Urinary bladder (tissue), 3 donors: ENCODE measurements at regions not wholly inside any gene's neighbourhood (a gene's known extent, or its start where the extent isn't known, plus 50 kb on each side); places are given as distances from the start of the nearest gene placed in this dataset.

Source experiments
- DNase-seq: peaks from one replicate; pipeline ENCODE4 v3.0.0-alpha.2; 2015; ENCODE audit errors: extremely low spot score
- H3K27ac ChIP-seq: one replicate; pipeline ENCODE4 v1.5.1; 2013; ENCODE audit warnings: low read depth, mild to moderate bottlenecking, moderate library complexity
- H3K36me3 ChIP-seq: one replicate; pipeline ENCODE4 v1.6.1; 2013; ENCODE audit warnings: mild to moderate bottlenecking, moderate library complexity; ENCODE audit not compliant: insufficient read depth
- H3K4me1 ChIP-seq: one replicate; pipeline ENCODE4 v1.6.1; 2013; ENCODE audit warnings: mild to moderate bottlenecking, moderate library complexity; ENCODE audit not compliant: insufficient read depth
- H3K4me3 ChIP-seq: one replicate; pipeline ENCODE4 v1.5.1; 2013; ENCODE audit warnings: low read depth, low read length
- WGBS: extraction: QIAGEN DNeasy Blood & Tissue Kit; methylation state at CpG from one replicate; pipeline ENCODE4 v1.1.7; 2013; 5-methylcytosine and 5-hydroxymethylcytosine counted together
- donor health status: healthy with polysubstance abuse.
- donor health status: healthy.

DNA sequence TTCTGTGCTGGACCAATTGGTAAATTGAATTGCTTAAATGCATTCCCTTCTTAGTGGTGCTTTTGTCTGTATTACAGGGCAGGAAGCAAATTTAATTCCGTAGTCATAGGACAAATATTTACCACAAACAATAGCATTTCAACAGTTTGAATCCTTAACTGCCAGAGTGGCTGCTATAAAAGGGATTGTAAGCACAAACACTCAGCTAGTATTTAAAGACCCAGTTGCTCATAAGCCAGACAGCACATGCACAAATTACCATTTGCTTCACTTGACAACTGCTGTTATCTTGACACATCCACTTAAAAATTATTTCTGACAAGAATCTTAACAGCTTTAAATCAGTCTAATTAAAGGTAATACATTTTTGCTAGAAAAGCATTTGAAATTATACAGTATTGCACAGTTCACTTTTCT lies 490.2 kb upstream of the ADAMTS9 start:
- H3K27ac ChIP-seq: no peak overlapping the region
- DNase-seq: no peak
- no peak overlapping the region for H3K4me3 ChIP-seq
- H3K36me3 ChIP-seq: no peaks in the 10 kb centered on the region
- 23% methylated on average over 1 of the region's 1 CpG for WGBS
- H3K4me1 ChIP-seq: no peaks in the 10 kb centered on the region

DNA sequence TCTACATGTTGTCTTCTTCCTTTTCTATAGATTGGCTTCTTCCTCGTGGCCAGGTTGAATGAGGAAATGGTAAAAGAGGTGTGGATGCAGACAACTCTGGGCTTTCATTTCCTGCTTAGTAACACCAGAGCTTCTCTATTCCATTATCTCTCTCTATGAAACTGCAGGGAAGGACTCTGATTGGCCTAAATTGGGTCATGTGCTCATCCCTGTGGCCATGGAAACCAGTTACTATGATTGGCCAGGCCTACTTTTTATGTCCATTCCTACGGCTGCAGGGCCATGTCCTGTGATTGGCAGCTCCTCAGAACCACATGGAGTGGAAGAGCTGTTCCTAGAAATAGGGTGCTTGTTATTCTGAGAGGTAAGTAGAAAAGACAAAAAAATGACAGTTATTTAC lies 486.9 kb upstream of the ADAMTS9 start:
- Histone ChIP-seq H3K4me3 (no peak overlapping the region), H3K36me3 (no peaks in the 10 kb centered on the region), H3K27ac (no peak overlapping the region), H3K4me1 (no peaks in the 10 kb centered on the region)
- no peak for DNase-seq
- 74% methylated on average over 2 of the region's 2 CpGs for WGBS

DNA sequence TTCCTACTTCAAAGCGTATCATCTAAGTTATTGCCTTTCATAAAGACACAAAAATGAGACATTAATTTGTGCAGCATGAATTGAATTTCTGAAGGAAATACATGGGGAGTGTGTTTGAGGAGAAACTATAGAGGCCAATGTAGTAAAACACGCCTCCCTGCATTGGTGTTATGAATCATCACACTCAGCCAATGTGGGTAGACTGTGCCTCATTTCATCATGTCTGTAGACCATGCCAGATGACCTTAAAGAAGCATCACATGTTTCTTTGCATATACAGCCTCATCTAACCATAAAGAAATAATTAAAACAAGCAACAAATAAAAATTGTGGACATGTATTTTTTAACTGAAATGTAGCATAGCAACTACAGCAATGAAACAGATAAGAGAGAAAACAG lies 486.0 kb upstream of the ADAMTS9 start:
- Histone ChIP-seq H3K27ac (no peak overlapping the region), H3K36me3 (no peaks in the 10 kb centered on the region), H3K4me3 (no peak overlapping the region), H3K4me1 (no peaks in the 10 kb centered on the region)
- WGBS: 67% methylated on average over 2 of the region's 2 CpGs
- DNase-seq: no peak

DNA sequence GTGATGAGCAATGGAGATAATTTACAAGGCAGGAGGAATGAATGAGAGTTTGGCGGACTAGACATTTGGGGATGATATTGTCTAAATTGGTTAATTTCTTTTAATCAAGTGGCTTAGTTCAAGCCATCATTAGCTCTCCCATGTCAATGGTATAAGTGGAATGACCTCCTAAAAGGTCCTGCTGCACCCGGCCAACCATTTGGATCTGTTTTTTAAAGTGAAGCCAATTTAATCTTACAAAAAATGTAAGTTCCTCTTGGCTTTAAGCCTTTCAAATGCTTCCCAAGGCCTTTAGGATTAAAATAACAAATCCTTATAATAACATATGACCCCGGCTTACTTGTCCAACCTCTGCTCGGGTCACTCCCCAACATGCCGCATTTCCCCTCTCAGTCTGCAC lies 484.4 kb upstream of the ADAMTS9 start:
- Histone ChIP-seq H3K4me1 (no peaks in the 10 kb centered on the region), H3K36me3 (no peaks in the 10 kb centered on the region), H3K4me3 (no peak overlapping the region), H3K27ac (no peak overlapping the region)
- no peak for DNase-seq
- WGBS: 62% methylated on average over 5 of the region's 5 CpGs

DNA sequence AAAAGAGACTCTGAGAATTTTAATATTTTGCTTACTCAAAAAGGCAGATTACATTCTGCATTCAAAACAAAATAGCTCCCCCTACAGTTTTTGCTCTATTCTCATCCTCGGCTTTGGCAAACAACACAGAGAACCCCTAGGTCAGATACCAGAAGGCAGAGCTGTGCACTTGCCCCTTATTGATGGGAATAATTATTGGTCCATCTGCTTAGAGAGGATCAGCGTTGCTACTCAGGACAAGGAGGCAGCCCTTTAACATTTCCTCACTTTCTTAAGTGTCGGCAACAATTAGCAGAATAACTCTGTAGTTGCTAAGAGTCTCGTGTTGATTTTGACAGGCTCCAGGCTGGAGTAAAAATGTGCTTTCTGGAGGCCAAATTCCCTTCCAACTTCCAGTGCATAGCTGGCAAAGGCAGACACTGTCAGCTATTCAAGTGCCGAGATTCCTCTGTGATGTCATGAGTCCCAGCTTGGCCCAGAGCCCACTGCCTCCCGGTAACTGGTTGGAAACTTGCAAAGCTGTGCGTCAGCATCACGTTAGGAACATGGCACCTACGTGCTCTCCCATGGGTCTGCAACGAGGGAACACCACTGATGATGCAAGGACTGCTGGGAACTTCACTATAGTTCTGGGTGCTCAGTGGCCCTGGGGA lies 482.7 kb upstream of the ADAMTS9 start:
- Histone ChIP-seq H3K4me1 (no peaks in the 10 kb centered on the region), H3K36me3 (no peaks in the 10 kb centered on the region), H3K4me3 (no peak overlapping the region), H3K27ac (no peak overlapping the region)
- peak; percentile 66 for DNase-seq
- 18% methylated on average over 10 of the region's 10 CpGs for WGBS

DNA sequence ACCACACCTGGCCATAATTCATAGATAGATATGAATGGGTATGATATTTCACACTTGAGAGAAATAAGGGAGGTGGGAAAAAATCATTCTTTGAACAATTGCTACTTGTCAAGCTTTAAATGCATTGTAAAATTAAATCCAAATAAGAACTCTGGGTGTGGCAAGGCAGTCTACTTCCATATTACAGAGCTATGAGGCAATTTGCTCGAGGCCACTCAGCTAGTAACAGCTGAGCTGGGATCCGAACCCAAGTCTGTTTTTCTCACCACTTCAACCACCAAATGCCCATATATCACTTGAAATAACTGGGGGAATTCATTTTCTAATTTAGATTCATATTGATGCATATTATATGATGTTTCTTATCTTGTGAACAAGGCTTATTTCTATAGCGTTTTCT lies 482.2 kb upstream of the ADAMTS9 start:
- Histone ChIP-seq H3K4me3 (no peak overlapping the region), H3K27ac (no peak overlapping the region), H3K4me1 (no peaks in the 10 kb centered on the region), H3K36me3 (no peaks in the 10 kb centered on the region)
- no peak for DNase-seq
- WGBS: 38% methylated on average over 3 of the region's 3 CpGs

DNA sequence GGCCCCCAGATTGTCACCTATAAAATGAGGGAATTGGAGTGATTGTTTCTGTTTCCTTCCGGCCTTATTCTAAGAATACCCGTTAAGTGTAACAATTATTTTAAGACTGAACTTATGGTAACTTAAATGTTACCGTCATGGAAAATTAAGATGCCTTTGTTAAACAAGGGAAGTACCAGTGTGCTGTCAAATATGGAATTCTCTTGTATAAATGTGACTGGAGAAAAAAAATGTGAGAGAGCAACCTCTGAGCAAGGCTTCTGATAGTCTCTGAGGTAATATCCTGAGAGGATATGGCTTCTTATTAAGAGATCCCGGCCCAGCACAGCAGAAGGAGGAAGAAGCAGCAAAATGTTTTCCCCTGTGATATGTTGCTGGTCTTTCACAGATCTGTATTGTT lies 480.7 kb upstream of the ADAMTS9 start:
- H3K4me1 ChIP-seq: no peaks in the 10 kb centered on the region
- no peak overlapping the region for H3K4me3 ChIP-seq
- no peaks in the 10 kb centered on the region for H3K36me3 ChIP-seq
- WGBS: 63% methylated on average over 4 of the region's 4 CpGs
- no peak for DNase-seq
- H3K27ac ChIP-seq: no peak overlapping the region

DNA sequence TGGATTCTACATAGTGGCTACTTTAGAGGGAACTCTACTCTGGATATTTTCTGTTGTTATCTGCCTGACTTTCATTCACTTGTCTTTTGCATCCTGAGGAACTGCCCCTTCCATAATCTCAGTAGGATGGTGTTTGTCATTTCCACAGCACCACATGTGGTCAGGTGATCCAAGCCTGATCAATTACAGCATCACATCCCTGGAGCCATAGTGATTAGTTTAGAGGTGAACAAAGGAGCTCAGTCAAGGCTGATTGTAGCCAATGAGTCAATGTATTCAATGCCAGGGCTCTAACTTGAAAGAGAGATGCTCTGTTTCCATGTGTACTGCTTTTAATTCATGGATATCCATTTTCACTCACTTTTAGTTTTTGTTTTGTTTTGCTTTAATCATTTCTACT lies 478.7 kb upstream of the ADAMTS9 start:
- Histone ChIP-seq H3K27ac (no peak overlapping the region), H3K36me3 (no peaks in the 10 kb centered on the region), H3K4me3 (no peak overlapping the region), H3K4me1 (no peaks in the 10 kb centered on the region)
- no peak for DNase-seq

DNA sequence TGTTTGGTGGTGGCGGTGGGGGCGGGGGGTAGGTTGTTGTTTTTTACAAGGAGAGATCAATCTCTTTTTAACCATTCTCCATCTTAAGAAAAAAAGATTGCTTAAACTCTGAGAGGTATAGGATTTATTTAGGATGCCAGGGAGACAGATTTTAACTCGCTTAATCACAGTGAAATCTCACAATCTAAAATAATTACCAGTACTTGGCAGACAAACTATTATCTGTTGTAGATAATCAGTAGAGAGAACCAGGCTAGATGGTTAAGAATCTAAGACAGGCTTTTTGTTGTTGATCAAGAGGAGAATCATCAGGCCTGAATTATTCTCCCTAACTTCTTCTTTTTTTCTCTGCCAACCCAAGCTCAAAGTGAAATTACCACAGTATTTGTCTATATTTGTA lies 470.2 kb upstream of the ADAMTS9 start:
- 90% methylated on average over 3 of the region's 3 CpGs for WGBS
- Histone ChIP-seq H3K27ac (no peak overlapping the region), H3K36me3 (no peaks in the 10 kb centered on the region), H3K4me3 (no peak overlapping the region), H3K4me1 (no peaks in the 10 kb centered on the region)
- no peak for DNase-seq

DNA sequence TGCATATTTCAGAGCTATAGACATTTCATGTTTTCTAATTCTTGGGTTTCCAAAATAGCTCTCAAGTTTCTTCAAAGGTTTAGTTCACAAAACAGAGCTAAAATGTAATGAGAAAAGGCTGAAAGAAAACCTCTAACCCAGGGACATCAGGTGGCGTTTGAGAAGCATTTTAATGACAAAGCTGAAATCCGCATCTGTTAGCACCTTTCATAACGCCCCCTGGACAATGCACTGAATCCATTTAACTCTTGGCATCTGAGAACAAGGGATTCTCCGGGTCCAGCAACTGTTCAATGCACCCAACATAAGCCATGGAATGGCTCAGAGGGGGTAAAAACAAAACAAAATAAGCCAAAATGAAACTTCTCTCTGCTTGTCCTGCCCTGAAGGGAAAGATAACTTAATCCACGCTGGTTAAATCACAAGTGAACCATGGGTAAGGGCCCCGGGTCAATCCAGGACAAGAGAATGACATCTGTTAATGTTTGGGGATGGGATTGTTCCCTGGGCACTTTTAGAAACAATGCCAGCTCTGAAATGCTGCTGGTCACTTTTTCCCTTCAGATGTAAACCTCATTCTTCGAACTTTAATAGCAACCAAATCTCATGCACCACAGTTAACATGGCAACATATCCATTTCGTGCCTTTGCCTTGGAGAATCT lies 466.2 kb upstream of the ADAMTS9 start:
- WGBS: 64% methylated on average over 8 of the region's 8 CpGs
- H3K4me3 ChIP-seq: no peak overlapping the region
- no peak overlapping the region for H3K27ac ChIP-seq
- H3K36me3 ChIP-seq: no peaks in the 10 kb centered on the region
- no peaks in the 10 kb centered on the region for H3K4me1 ChIP-seq
- no peak for DNase-seq

DNA sequence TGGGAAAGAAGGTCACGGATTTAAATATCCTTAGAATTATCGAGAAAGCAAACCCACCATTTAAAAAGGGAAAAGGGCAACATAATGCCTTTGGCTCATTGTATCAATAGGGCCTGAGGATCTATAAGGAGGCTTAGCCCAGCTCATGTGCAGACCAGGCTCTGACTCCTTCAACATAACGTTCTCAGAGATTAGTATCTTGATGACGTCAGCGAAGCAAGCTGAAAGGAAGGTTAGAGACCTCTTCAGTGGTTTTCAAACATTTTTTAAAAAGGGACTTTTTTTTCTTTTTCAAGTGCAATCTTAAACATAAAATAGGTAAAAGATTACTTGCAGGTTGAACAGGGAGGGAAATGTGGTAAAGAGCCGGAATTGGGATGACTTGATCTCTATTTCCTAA lies 463.9 kb upstream of the ADAMTS9 start:
- H3K4me3 ChIP-seq: no peak overlapping the region
- 87% methylated on average over 6 of the region's 6 CpGs for whole genome bisulfite sequencing
- no peaks in the 10 kb centered on the region for H3K36me3 ChIP-seq
- no peaks in the 10 kb centered on the region for H3K4me1 ChIP-seq
- H3K27ac ChIP-seq: no peak overlapping the region
- no peak for DNase-seq

DNA sequence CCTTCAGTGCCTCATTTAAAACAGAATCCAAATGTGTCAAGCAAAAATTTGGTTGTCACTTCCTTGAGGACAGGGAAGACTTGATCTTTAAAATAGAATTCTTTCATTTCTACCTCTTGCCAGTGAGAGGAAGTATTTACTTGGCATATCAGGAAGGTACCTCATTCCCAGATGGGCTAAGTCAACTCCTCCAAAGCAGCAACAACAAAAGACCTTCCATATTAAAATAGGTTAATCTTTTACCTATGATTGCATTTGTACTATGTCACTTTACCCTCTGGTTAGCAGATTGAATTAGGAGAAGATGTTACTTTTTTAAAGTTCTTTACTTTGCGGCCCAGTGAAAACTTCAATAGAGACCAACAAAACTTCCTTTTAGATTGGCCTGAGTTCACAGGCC lies 462.1 kb upstream of the ADAMTS9 start:
- H3K4me3 ChIP-seq: no peak overlapping the region
- H3K27ac ChIP-seq: no peak overlapping the region
- 99% methylated on average over 1 of the region's 1 CpG for WGBS
- no peak for DNase-seq
- no peaks in the 10 kb centered on the region for H3K36me3 ChIP-seq
- no peaks in the 10 kb centered on the region for H3K4me1 ChIP-seq

DNA sequence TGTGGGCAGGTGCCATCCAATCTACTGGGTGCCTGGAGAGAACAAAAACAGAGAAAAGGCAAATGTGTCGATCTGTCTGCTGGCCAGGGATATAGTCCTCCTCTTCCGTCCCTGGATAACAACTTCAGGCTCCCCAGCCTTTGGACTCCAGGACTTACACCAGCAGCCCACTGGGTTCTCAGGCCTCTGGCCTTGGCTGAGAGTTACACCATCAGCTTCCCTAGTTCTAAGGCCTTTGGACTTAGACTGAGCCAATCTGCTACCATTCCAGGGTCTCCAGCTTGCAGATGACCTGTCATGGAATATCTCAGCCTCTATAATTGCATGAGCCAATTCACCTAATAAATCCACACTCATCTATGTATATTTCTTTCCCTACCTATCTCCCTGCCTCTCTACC lies 460.9 kb upstream of the ADAMTS9 start:
- H3K4me3 ChIP-seq: no peak overlapping the region
- no peaks in the 10 kb centered on the region for H3K4me1 ChIP-seq
- WGBS: 47% methylated on average over 2 of the region's 2 CpGs
- H3K27ac ChIP-seq: no peak overlapping the region
- H3K36me3 ChIP-seq: no peaks in the 10 kb centered on the region
- DNase-seq: no peak

DNA sequence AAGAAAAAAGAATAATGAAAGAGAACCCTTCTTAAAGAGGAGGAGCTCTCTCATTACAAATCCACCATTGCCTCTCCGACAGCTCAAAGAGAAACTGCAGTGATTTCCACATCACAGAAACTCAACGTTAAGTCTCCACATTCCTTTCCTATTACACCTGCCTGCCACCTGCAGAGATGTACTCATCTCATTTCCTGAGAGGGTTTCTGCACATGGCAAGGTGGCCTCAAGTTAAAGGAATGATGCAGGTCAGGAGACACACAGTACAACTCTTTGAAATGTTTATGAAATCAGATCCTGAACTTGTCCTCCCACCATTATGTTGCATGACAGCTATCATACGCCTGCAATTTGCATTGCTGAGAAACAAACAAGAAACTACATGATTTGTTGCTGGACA lies 458.4 kb upstream of the ADAMTS9 start:
- Histone ChIP-seq H3K4me1 (no peaks in the 10 kb centered on the region), H3K27ac (no peak overlapping the region), H3K36me3 (no peaks in the 10 kb centered on the region), H3K4me3 (no peak overlapping the region)
- 61% methylated on average over 3 of the region's 3 CpGs for WGBS
- DNase-seq: no peak

DNA sequence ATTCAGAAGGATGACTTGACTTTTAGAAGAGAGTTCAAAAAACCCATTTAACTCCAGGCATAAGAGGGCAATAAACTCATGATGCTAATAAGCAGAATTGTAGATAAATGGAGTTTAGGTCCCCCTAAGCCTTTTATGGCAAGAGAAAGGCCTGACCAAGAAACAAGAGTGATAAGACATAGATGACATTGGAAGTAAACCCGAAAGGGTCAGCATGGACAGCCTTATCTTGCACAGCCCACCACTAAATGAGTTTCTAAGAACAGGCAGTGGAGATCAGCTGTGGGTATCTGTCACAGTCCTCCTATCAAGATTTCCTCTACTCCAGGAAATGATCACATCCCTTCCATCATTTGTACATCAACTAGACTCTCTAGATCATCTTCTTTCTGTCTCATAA lies 457.9 kb upstream of the ADAMTS9 start:
- no peak overlapping the region for H3K4me3 ChIP-seq
- H3K4me1 ChIP-seq: no peaks in the 10 kb centered on the region
- H3K36me3 ChIP-seq: no peaks in the 10 kb centered on the region
- DNase-seq: no peak
- 87% methylated on average over 1 of the region's 1 CpG for WGBS
- H3K27ac ChIP-seq: no peak overlapping the region
